SH-SY5Y (cell line): ENCODE measurements at regions not wholly inside any gene's neighbourhood (a gene's known extent, or its start where the extent isn't known, plus 50 kb on each side); places are given as distances from the start of the nearest gene placed in this dataset.

Experiments used
- GATA2 ChIP-seq: IDR thresholded peaks from 2 replicates; pipeline ENCODE4 v1.6.1; 2011; ENCODE audit warnings: mild to moderate bottlenecking, low read depth, low read length
- GATA3 ChIP-seq: IDR thresholded peaks from 2 replicates; pipeline ENCODE4 v1.6.1; 2011; ENCODE audit warnings: low read depth, mild to moderate bottlenecking, low read length, moderate library complexity

DNA sequence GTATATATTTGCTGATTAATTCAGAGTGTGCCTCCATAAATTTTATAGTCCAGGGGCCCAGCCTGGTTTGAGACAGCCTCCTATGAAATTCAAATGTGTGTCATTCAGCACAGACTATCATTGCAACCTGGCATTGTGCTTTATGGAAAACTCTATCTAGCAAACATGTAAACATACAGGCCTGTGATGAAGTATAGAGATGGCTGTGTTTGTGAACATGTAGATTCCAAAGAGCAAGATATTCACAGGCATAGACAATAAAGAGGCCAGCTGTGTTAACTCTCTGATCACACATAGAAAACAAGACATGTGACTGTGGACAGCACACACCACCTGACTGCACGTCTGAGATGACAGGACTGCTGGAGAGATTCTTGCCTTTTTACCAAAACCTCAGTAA, 297.9 kb downstream of the EN1 start:
- TF ChIP-seq GATA2 = no peak
- no peak for TF ChIP-seq GATA3
